H1 (cell line): ENCODE measurements at regions not wholly inside any gene's neighbourhood (a gene's known extent, or its start where the extent isn't known, plus 50 kb on each side); places are given as distances from the start of the nearest gene placed in this dataset.

Experiments used
- CTCF ChIA-PET: fragments of 300-600 bp; sonication (Branson Sonifier 250); formaldehyde crosslinking; loops from one replicate; lab custom pipeline; 2021; ENCODE audit not compliant: partially characterized antibody; lab: Charles Lee
- POLR2A ChIA-PET: fragments of 300-600 bp; sonication (Branson Sonifier 250); formaldehyde crosslinking; loops from one replicate; lab custom pipeline; 2021; ENCODE audit warnings: inconsistent platforms; ENCODE audit not compliant: partially characterized antibody; lab: Charles Lee
- DNase-seq, 2 experiments: peaks; one replicate each; pipeline versions ENCODE4 v3.0.0 to v3.0.0-alpha.2; 2010 to 2022; ENCODE audit warnings: low spot score in 2 of 2, low read depth in 1 of 2, mixed read lengths in 1 of 2
- FAIRE-seq: peaks from 2 replicates; lab custom pipeline; 2011; peaks lifted over from hg19 to GRCh38; lab: Jason Lieb, UNC
- H2AFZ ChIP-seq: 2 replicates; pipeline ENCODE4 v1.8.1; 2012; ENCODE audit warnings: low read length, inconsistent platforms
- H2AK5ac ChIP-seq: 2 replicates; pipeline ENCODE4 v1.6.1; 2013; ENCODE audit warnings: low read depth, low read length
- H2BK120ac ChIP-seq: replicated peaks from 2 replicates; pipeline ENCODE3; 2013; ENCODE audit warnings: low read depth, low read length, inconsistent platforms
- H2BK12ac ChIP-seq: 2 replicates; pipeline ENCODE4 v1.6.1; 2013; ENCODE audit warnings: low read depth, low read length
- H2BK15ac ChIP-seq: 2 replicates; pipeline ENCODE4 v1.6.1; 2013; ENCODE audit warnings: low read length
- H2BK20ac ChIP-seq: 2 replicates; pipeline ENCODE4 v1.6.1; 2013; ENCODE audit warnings: low read length
- H2BK5ac ChIP-seq: 2 replicates; pipeline ENCODE4 v1.6.1; 2013; ENCODE audit warnings: low read depth, low read length
- H3K14ac ChIP-seq: 2 replicates; pipeline ENCODE4 v1.6.1; 2013; ENCODE audit warnings: inconsistent platforms; ENCODE audit not compliant: insufficient read length
- H3K18ac ChIP-seq: 2 replicates; pipeline ENCODE4 v1.6.1; 2013; ENCODE audit warnings: low read length; ENCODE audit errors: extremely low read depth
- H3K23ac ChIP-seq: 2 replicates; pipeline ENCODE4 v1.6.1; 2013; ENCODE audit warnings: inconsistent platforms; ENCODE audit not compliant: insufficient read length
- H3K23me2 ChIP-seq: 2 replicates; pipeline ENCODE4 v1.6.1; 2013; ENCODE audit warnings: low read depth, low read length
- H3K27ac ChIP-seq: 2 replicates; pipeline ENCODE4 v1.6.1; 2011; ENCODE audit warnings: low read depth, low read length, inconsistent platforms
- H3K27me3 ChIP-seq, 4 experiments: replicated peaks in 1 of 4; 1 replicate in 1 of 4; 2 replicates in 3 of 4; pipeline versions ENCODE4 v1.6.1 to v1.8.1; 2011 to 2013; ENCODE audit warnings: low read length in 3 of 4, mild to moderate bottlenecking in 3 of 4, inconsistent platforms in 2 of 4, mixed read lengths in 2 of 4, moderate library complexity in 1 of 4; ENCODE audit not compliant: control insufficient read depth in 3 of 4, insufficient read depth in 3 of 4; ENCODE audit errors: extremely low read depth in 1 of 4
- H3K36me3 ChIP-seq, 4 experiments: 2 replicates each; pipeline versions ENCODE4 v1.6.1 to v1.8.1; 2011 to 2013; ENCODE audit warnings: mild to moderate bottlenecking in 4 of 4, low read length in 3 of 4, moderate library complexity in 2 of 4, control low read depth in 1 of 4, inconsistent platforms in 1 of 4; ENCODE audit not compliant: insufficient read depth in 4 of 4, control insufficient read depth in 2 of 4
- H3K4ac ChIP-seq: replicated peaks from 2 replicates; pipeline ENCODE3; 2013; ENCODE audit warnings: low read length, low read depth, mixed read lengths, inconsistent platforms; ENCODE audit not compliant: insufficient read length
- H3K4me1 ChIP-seq, 4 experiments: replicated peaks in 1 of 4; 1 replicate in 1 of 4; 2 replicates in 3 of 4; pipeline versions ENCODE4 v1.6.1 to v1.8.1; 2011 to 2013; ENCODE audit warnings: low read length in 3 of 4, inconsistent platforms in 2 of 4, mixed read lengths in 1 of 4; ENCODE audit not compliant: insufficient read depth in 4 of 4, control insufficient read depth in 3 of 4
- H3K4me2 ChIP-seq, 2 experiments: 2 replicates each; pipeline versions ENCODE4 v1.6.1 to v1.8.1; 2011 to 2013; ENCODE audit warnings: low read depth in 2 of 2, low read length in 2 of 2, control low read depth in 1 of 2, inconsistent platforms in 1 of 2, mild to moderate bottlenecking in 1 of 2; ENCODE audit not compliant: insufficient read depth in 1 of 2
- H3K4me3 ChIP-seq, 4 experiments: fragments of 200-600, 300-600 bp in 1 of 4; sonication (generic), shearing (Covaris generic), sonication (Bioruptor Twin) in 1 of 4; 2 replicates each; pipeline versions ENCODE4 v1.5.1 to v1.8.1; 2011 to 2016; ENCODE audit warnings: low read length in 4 of 4, low read depth in 3 of 4, control low read depth in 2 of 4, inconsistent platforms in 2 of 4, mild to moderate bottlenecking in 2 of 4, mixed read lengths in 1 of 4, moderate library complexity in 1 of 4; ENCODE audit not compliant: insufficient read depth in 2 of 4; ENCODE audit errors: extremely low read depth in 1 of 4
- H3K56ac ChIP-seq: replicated peaks from 2 replicates; pipeline ENCODE3; 2013; ENCODE audit warnings: low read depth, mild to moderate bottlenecking, mixed read lengths, low read length, inconsistent platforms; ENCODE audit not compliant: insufficient read length
- H3K79me1 ChIP-seq: 2 replicates; pipeline ENCODE4 v1.6.1; 2013; ENCODE audit warnings: low read depth, low read length, control low read depth
- H3K79me2 ChIP-seq, 2 experiments: 2 replicates each; pipeline versions ENCODE4 v1.6.1 to v1.8.1; 2012 to 2013; ENCODE audit warnings: low read length in 2 of 2, mild to moderate bottlenecking in 2 of 2, inconsistent platforms in 1 of 2; ENCODE audit not compliant: insufficient read depth in 2 of 2, control insufficient read depth in 1 of 2
- H3K9ac ChIP-seq, 4 experiments: replicated peaks in 1 of 4; 1 replicate in 1 of 4; 2 replicates in 3 of 4; pipeline versions ENCODE4 v1.6.1 to v1.8.1; 2011 to 2013; ENCODE audit warnings: low read depth in 3 of 4, low read length in 3 of 4, control low read depth in 2 of 4, mild to moderate bottlenecking in 2 of 4, moderate library complexity in 2 of 4, inconsistent platforms in 1 of 4; ENCODE audit errors: extremely low read depth in 1 of 4
- H3K9me3 ChIP-seq, 2 experiments: 2 replicates each; pipeline versions ENCODE4 v1.6.1 to v1.8.1; 2012 to 2013; ENCODE audit warnings: mild to moderate bottlenecking in 2 of 2, moderate library complexity in 2 of 2, control low read depth in 1 of 2, inconsistent platforms in 1 of 2, low read depth in 1 of 2, low read length in 1 of 2, mixed read lengths in 1 of 2; ENCODE audit not compliant: insufficient read depth in 2 of 2
- H4K20me1 ChIP-seq, 2 experiments: replicated peaks in 1 of 2; 2 replicates each; pipeline versions ENCODE3 to v1.8.1; 2011 to 2013; ENCODE audit warnings: inconsistent platforms in 2 of 2, low read length in 2 of 2, mild to moderate bottlenecking in 1 of 2; ENCODE audit not compliant: insufficient read depth in 2 of 2, control insufficient read depth in 1 of 2
- H4K5ac ChIP-seq: 2 replicates; pipeline ENCODE4 v1.6.1; 2013; ENCODE audit warnings: low read length, low read depth, mixed read lengths, inconsistent platforms; ENCODE audit not compliant: insufficient read length
- H4K8ac ChIP-seq: 2 replicates; pipeline ENCODE4 v1.8.0; 2013; ENCODE audit warnings: mild to moderate bottlenecking, moderate library complexity, low read length, inconsistent platforms; ENCODE audit not compliant: insufficient read depth; ENCODE audit errors: extremely low read depth
- H4K91ac ChIP-seq: replicated peaks from 2 replicates; pipeline ENCODE3; 2013; ENCODE audit warnings: low read length, mixed read lengths, inconsistent platforms; ENCODE audit not compliant: insufficient read length
- ATF2 ChIP-seq: IDR thresholded peaks from 2 replicates; pipeline ENCODE4 v1.6.1; 2012; ENCODE audit warnings: low read length, inconsistent platforms
- CHD2 ChIP-seq: IDR thresholded peaks from 2 replicates; pipeline ENCODE4 v1.6.1; 2012; ENCODE audit warnings: low read length, improper control_type of control experiment
- EP300 ChIP-seq, 2 experiments: IDR thresholded peaks; 1 replicate in 1 of 2; 2 replicates in 1 of 2; pipeline ENCODE4 v1.6.1; 2011 to 2012; ENCODE audit warnings: low read depth in 2 of 2, low read length in 2 of 2, mild to moderate bottlenecking in 2 of 2, borderline replicate concordance in 1 of 2, inconsistent platforms in 1 of 2, moderate library complexity in 1 of 2
- KDM4A ChIP-seq: IDR thresholded peaks from one replicate; pipeline ENCODE4 v1.7.1; 2012; ENCODE audit warnings: low read depth, mild to moderate bottlenecking, moderate library complexity, low read length, inconsistent platforms; ENCODE audit not compliant: severe bottlenecking
- NANOG ChIP-seq: IDR thresholded peaks from 2 replicates; pipeline ENCODE4 v1.6.1; 2011; ENCODE audit warnings: low read length, low read depth, mild to moderate bottlenecking, inconsistent platforms; ENCODE audit not compliant: insufficient read depth, poor library complexity, severe bottlenecking
- POU5F1 ChIP-seq: IDR thresholded peaks from 2 replicates; pipeline ENCODE4 v1.6.1; 2011; ENCODE audit warnings: low read depth, mild to moderate bottlenecking, low read length, moderate library complexity
- SAP30 ChIP-seq: fragments of 300-600 bp; sonication (generic); IDR thresholded peaks from 2 replicates; pipeline ENCODE4 v1.7.1; 2012; ENCODE audit warnings: low read length, moderate library complexity, mild to moderate bottlenecking, inconsistent platforms; ENCODE audit not compliant: insufficient read depth, insufficient replicate concordance
- WGBS, 2 experiments: shearing (Covaris generic) in 1 of 2; methylation state at CpG; one replicate each; pipeline versions ENCODE4 v1.1.6 to v1.1.7; 2013 to 2015; ENCODE audit warnings: low lambda C conversion rate in 2 of 2, mixed read lengths in 2 of 2, inconsistent platforms in 1 of 2, low coverage in 1 of 2, missing lambda C conversion rate in 1 of 2; ENCODE audit not compliant: insufficient replicate concordance in 2 of 2, insufficient coverage in 1 of 2, insufficient read length in 1 of 2; ENCODE audit errors: extremely low coverage in 1 of 2, missing lambda C conversion rate in 1 of 2; 5-methylcytosine and 5-hydroxymethylcytosine counted together

DNA sequence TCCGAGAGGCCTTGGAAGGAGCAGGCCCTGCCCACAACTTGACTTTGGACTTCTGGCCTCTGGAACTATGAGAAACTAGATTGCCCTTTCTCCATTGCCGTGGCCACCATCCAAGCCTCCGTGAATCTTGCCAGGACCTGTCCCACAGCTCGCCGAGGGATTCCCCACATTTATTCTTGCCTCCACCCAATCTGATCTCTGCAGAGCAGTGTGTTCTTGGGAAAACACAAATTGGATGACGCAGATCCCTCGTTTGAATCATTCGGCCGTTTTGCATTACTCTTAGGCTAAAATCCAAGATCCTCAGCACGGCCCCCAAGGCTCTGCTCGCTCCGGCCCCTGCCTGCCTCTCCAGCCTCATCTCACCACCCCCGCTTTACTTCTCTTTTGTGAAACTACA is 364.2 kb downstream of the ZNF516 start:
- no peak for DNase-seq
- ChIA-PET CTCF (no interaction called here), POLR2A (no interaction called here)
- H3K23ac ChIP-seq: no peak overlapping the region
- no peak overlapping the region for H2AFZ ChIP-seq
- 0 out of 4 replicates have a peak, but pooled peaks cover 0 to 3% of the 10 kb centered on the region in 2 experiments for H3K9me3 ChIP-seq
- no peak overlapping the region for H4K8ac ChIP-seq
- no peak overlapping the region for H3K4me3 ChIP-seq
- H2BK20ac ChIP-seq: no peak overlapping the region
- H3K14ac ChIP-seq: no peak overlapping the region
- peaks cover 0 to 3% (median 0%) of the 10 kb centered on the region in 4 experiments; a peak in 1 of 7 replicates for H3K4me1 ChIP-seq
- no peaks in the 10 kb centered on the region for H3K23me2 ChIP-seq
- TF ChIP-seq POU5F1 (no peak), NANOG (no peak), CHD2 (no peak), EP300 (IDR thresholded peaks at IDR 0.05; ENCODE audit: borderline replicate concordance in 1 of 2, low read depth in 2 of 2, low read length in 2 of 2) (no peak), KDM4A (no peak), SAP30 (no peak), ATF2 (no peak)
- H3K36me3 ChIP-seq: no peaks in the 10 kb centered on the region
- H3K56ac ChIP-seq: no peak overlapping the region
- H4K5ac ChIP-seq: no peak overlapping the region
- H3K18ac ChIP-seq: no peak overlapping the region
- no peak for FAIRE-seq
- no peaks in the 10 kb centered on the region for H3K27me3 ChIP-seq
- no peak overlapping the region for H4K91ac ChIP-seq
- H2BK15ac ChIP-seq: no peak overlapping the region
- no peak overlapping the region for H3K27ac ChIP-seq
- no peak overlapping the region for H3K4ac ChIP-seq
- H2BK12ac ChIP-seq: no peak overlapping the region
- 97% methylated on average over 13 of the region's 13 CpGs; no CpG with 5 or more reads in 1 of the 2 experiments for WGBS, 2 experiments
- no peak overlapping the region for H3K9ac ChIP-seq
- no peak overlapping the region for H3K4me2 ChIP-seq
- H4K20me1 ChIP-seq: no peaks in the 10 kb centered on the region
- no peak overlapping the region for H2BK120ac ChIP-seq
- no peaks in the 10 kb centered on the region for H3K79me1 ChIP-seq
- H2AK5ac ChIP-seq: no peak overlapping the region
- no peaks in the 10 kb centered on the region for H3K79me2 ChIP-seq
- H2BK5ac ChIP-seq: no peak overlapping the region
